CD8-positive, alpha-beta memory T cell (primary cell): ENCODE measurements at regions not wholly inside any gene's neighbourhood (a gene's known extent, or its start where the extent isn't known, plus 50 kb on each side); places are given as distances from the start of the nearest gene placed in this dataset.

Experiments used
- CTCF ChIA-PET: fragments of 350-600 bp; sonication (Branson Sonifier 250); formaldehyde crosslinking; loops from one replicate; lab custom pipeline; 2021; ENCODE audit warnings: antibody characterized with exemption; lab: Charles Lee
- POLR2A ChIA-PET: fragments of 350-600 bp; sonication (Branson Sonifier 250); formaldehyde crosslinking; loops from one replicate; lab custom pipeline; 2021; ENCODE audit warnings: antibody characterized with exemption; lab: Charles Lee
- DNase-seq, 5 donors: peaks; one replicate each; pipeline versions ENCODE4 v3.0.0 to v3.0.0-alpha.2; 2020 to 2022; ENCODE audit warnings: mixed read lengths in 1 of 5
- H3K27ac ChIP-seq: one replicate; pipeline ENCODE4 v1.7.0; 2013; ENCODE audit warnings: low read depth, mild to moderate bottlenecking, low read length, moderate library complexity
- H3K27me3 ChIP-seq: 2 replicates; pipeline ENCODE4 v1.7.0; 2013; ENCODE audit warnings: low read length, mild to moderate bottlenecking; ENCODE audit not compliant: insufficient read depth, poor library complexity, severe bottlenecking
- H3K36me3 ChIP-seq: 2 replicates; pipeline ENCODE4 v1.7.0; 2013; ENCODE audit warnings: mild to moderate bottlenecking, low read length, moderate library complexity; ENCODE audit not compliant: insufficient read depth
- H3K4me1 ChIP-seq: 2 replicates; pipeline ENCODE4 v1.7.0; 2013; ENCODE audit warnings: mild to moderate bottlenecking, low read length, moderate library complexity; ENCODE audit not compliant: insufficient read depth
- H3K4me3 ChIP-seq: 2 replicates; pipeline ENCODE4 v1.7.0; 2013; ENCODE audit warnings: mild to moderate bottlenecking, low read length
- H3K9me3 ChIP-seq: 2 replicates; pipeline ENCODE4 v1.7.0; 2013; ENCODE audit warnings: mild to moderate bottlenecking, low read length
- H3K27ac Mint-ChIP-seq, 8 donors: one replicate each; pipeline ENCODE4 v1.8.0; 2020 to 2021; ENCODE audit warnings: mixed read lengths in 8 of 8, mild to moderate bottlenecking in 6 of 8, inconsistent platforms in 3 of 8, moderate library complexity in 3 of 8
- H3K27me3 Mint-ChIP-seq, 2 donors: one replicate each; pipeline ENCODE4 v1.8.0; 2020 to 2021; ENCODE audit warnings: mixed read lengths in 2 of 2, mild to moderate bottlenecking in 1 of 2, moderate library complexity in 1 of 2
- H3K36me3 Mint-ChIP-seq, 3 donors: one replicate each; pipeline ENCODE4 v1.8.0; 2020 to 2021; ENCODE audit warnings: mixed read lengths in 3 of 3, inconsistent platforms in 1 of 3, mild to moderate bottlenecking in 1 of 3
- H3K4me1 Mint-ChIP-seq, 3 donors: one replicate each; pipeline ENCODE4 v1.8.0; 2020 to 2021; ENCODE audit warnings: mixed read lengths in 3 of 3, inconsistent platforms in 1 of 3, mild to moderate bottlenecking in 1 of 3
- H3K4me3 Mint-ChIP-seq, 7 donors: one replicate each; pipeline ENCODE4 v1.8.0; 2020 to 2021; ENCODE audit warnings: mixed read lengths in 7 of 7, mild to moderate bottlenecking in 6 of 7, moderate library complexity in 4 of 7, inconsistent platforms in 2 of 7
- H3K9me3 Mint-ChIP-seq, 5 donors: one replicate each; pipeline ENCODE4 v1.8.0; 2020 to 2022; ENCODE audit warnings: mixed read lengths in 5 of 5, mild to moderate bottlenecking in 3 of 5, moderate library complexity in 2 of 5, inconsistent platforms in 1 of 5

GRCh38 chr11:97638641-97639224, 1248.9 kb downstream of the JRKL start:
- Mint-ChIP-seq H3K4me1 (no peaks in the 10 kb centered on the region), H3K9me3 (peaks cover 5 to 28% (median 12%) of the 10 kb centered on the region in 5 donors), H3K4me3 (no peak overlapping the region), H3K36me3 (no peaks in the 10 kb centered on the region), H3K27ac (no peak overlapping the region), H3K27me3 (no peaks in the 10 kb centered on the region)
- no peaks in the 10 kb centered on the region for H3K4me1 ChIP-seq
- H3K36me3 ChIP-seq: no peaks in the 10 kb centered on the region
- no peaks in the 10 kb centered on the region for H3K27me3 ChIP-seq
- ChIA-PET CTCF (no interaction called here), POLR2A (no interaction called here)
- H3K9me3 ChIP-seq: no peaks in the 10 kb centered on the region
- no peak overlapping the region for H3K27ac ChIP-seq
- no peak overlapping the region for H3K4me3 ChIP-seq
- no peak for DNase-seq

- H3K27ac Mint-ChIP-seq: no peak overlapping the region
- no peak overlapping the region for H3K4me3 Mint-ChIP-seq
- POLR2A ChIA-PET: no interaction called here
- no peaks in the 10 kb centered on the region for H3K36me3 ChIP-seq
- H3K4me1 ChIP-seq: no peaks in the 10 kb centered on the region
- no peaks in the 10 kb centered on the region for H3K36me3 Mint-ChIP-seq
- no peaks in the 10 kb centered on the region for H3K9me3 ChIP-seq
- CTCF ChIA-PET: no interaction called here
- no peaks in the 10 kb centered on the region for H3K27me3 Mint-ChIP-seq
- no peak overlapping the region for H3K27ac ChIP-seq
- no peaks in the 10 kb centered on the region for H3K4me1 Mint-ChIP-seq
- peaks cover 2 to 21% (median 10%) of the 10 kb centered on the region in 5 donors for H3K9me3 Mint-ChIP-seq
- DNase-seq: no peak
- H3K27me3 ChIP-seq: no peaks in the 10 kb centered on the region
- no peak overlapping the region for H3K4me3 ChIP-seq
Measured at GRCh38 chr11:97641988-97642387, 1252.2 kb downstream of the JRKL start.

- Mint-ChIP-seq H3K36me3 (peaks cover 0 to 3% (median 0%) of the 10 kb centered on the region in 3 donors), H3K9me3 (peaks cover 0 to 43% (median 11%) of the 10 kb centered on the region in 5 donors), H3K27me3 (no peaks in the 10 kb centered on the region), H3K4me3 (no peak overlapping the region), H3K4me1 (no peaks in the 10 kb centered on the region), H3K27ac (no peak overlapping the region)
- H3K27me3 ChIP-seq: no peaks in the 10 kb centered on the region
- no peaks in the 10 kb centered on the region for H3K4me1 ChIP-seq
- DNase-seq: no peak
- no peak overlapping the region for H3K4me3 ChIP-seq
- ChIA-PET POLR2A (no interaction called here), CTCF (no interaction called here)
- no peaks in the 10 kb centered on the region for H3K9me3 ChIP-seq
- H3K27ac ChIP-seq: no peak overlapping the region
- no peaks in the 10 kb centered on the region for H3K36me3 ChIP-seq
Measured at GRCh38 chr11:97645736-97646135, 1255.9 kb downstream of the JRKL start.

GRCh38 chr11:97656356-97656755, 1266.5 kb downstream of the JRKL start:
- POLR2A ChIA-PET: no interaction called here
- Mint-ChIP-seq H3K27ac (no peak overlapping the region), H3K4me1 (no peaks in the 10 kb centered on the region), H3K9me3 (peaks cover 0 to 9% (median 6%) of the 10 kb centered on the region in 5 donors), H3K36me3 (no peaks in the 10 kb centered on the region), H3K27me3 (no peaks in the 10 kb centered on the region), H3K4me3 (no peak overlapping the region)
- no peak overlapping the region for H3K4me3 ChIP-seq
- DNase-seq: no peak
- H3K36me3 ChIP-seq: no peaks in the 10 kb centered on the region
- no peaks in the 10 kb centered on the region for H3K9me3 ChIP-seq
- CTCF ChIA-PET: no interaction called here
- no peaks in the 10 kb centered on the region for H3K4me1 ChIP-seq
- no peak overlapping the region for H3K27ac ChIP-seq
- no peaks in the 10 kb centered on the region for H3K27me3 ChIP-seq

- Mint-ChIP-seq H3K27ac (no peak overlapping the region), H3K4me1 (no peaks in the 10 kb centered on the region), H3K4me3 (no peak overlapping the region), H3K27me3 (no peaks in the 10 kb centered on the region), H3K36me3 (no peaks in the 10 kb centered on the region), H3K9me3 (peaks cover 0 to 9% (median 6%) of the 10 kb centered on the region in 5 donors)
- no peak for DNase-seq
- Histone ChIP-seq H3K27ac (no peak overlapping the region), H3K36me3 (no peaks in the 10 kb centered on the region), H3K9me3 (no peaks in the 10 kb centered on the region), H3K4me3 (no peak overlapping the region), H3K27me3 (no peaks in the 10 kb centered on the region), H3K4me1 (no peaks in the 10 kb centered on the region)
- POLR2A ChIA-PET: no interaction called here
- CTCF ChIA-PET: no interaction called here
Measured at GRCh38 chr11:97657852-97658251, 1268.0 kb downstream of the JRKL start.

- Mint-ChIP-seq H3K27me3 (no peaks in the 10 kb centered on the region), H3K27ac (no peak overlapping the region), H3K4me3 (no peak overlapping the region), H3K4me1 (no peaks in the 10 kb centered on the region), H3K9me3 (peaks cover under 1 to 31% (median 10%) of the 10 kb centered on the region in 5 donors), H3K36me3 (no peaks in the 10 kb centered on the region)
- POLR2A ChIA-PET: no interaction called here
- H3K27ac ChIP-seq: no peak overlapping the region
- H3K27me3 ChIP-seq: no peaks in the 10 kb centered on the region
- no peak overlapping the region for H3K4me3 ChIP-seq
- DNase-seq: peak in 1 of 5 donors; percentile 42
- CTCF ChIA-PET: no interaction called here
- no peaks in the 10 kb centered on the region for H3K9me3 ChIP-seq
- H3K4me1 ChIP-seq: no peaks in the 10 kb centered on the region
- H3K36me3 ChIP-seq: no peaks in the 10 kb centered on the region
Measured at GRCh38 chr11:97667057-97667456, 1277.2 kb downstream of the JRKL start.

- no peaks in the 10 kb centered on the region for H3K4me1 Mint-ChIP-seq
- H3K27ac ChIP-seq: no peak overlapping the region
- H3K36me3 ChIP-seq: no peaks in the 10 kb centered on the region
- POLR2A ChIA-PET: no interaction called here
- H3K27me3 Mint-ChIP-seq: no peaks in the 10 kb centered on the region
- no peaks in the 10 kb centered on the region for H3K9me3 ChIP-seq
- H3K4me1 ChIP-seq: no peaks in the 10 kb centered on the region
- CTCF ChIA-PET: no interaction called here
- H3K4me3 ChIP-seq: no peak overlapping the region
- no peaks in the 10 kb centered on the region for H3K27me3 ChIP-seq
- H3K9me3 Mint-ChIP-seq: peaks cover 0 to 35% (median 13%) of the 10 kb centered on the region in 5 donors
- DNase-seq: no peak
- no peak overlapping the region for H3K4me3 Mint-ChIP-seq
- H3K27ac Mint-ChIP-seq: no peak overlapping the region
- no peaks in the 10 kb centered on the region for H3K36me3 Mint-ChIP-seq
Measured at GRCh38 chr11:97683733-97684132, 1293.9 kb downstream of the JRKL start.

- Mint-ChIP-seq H3K4me1 (no peaks in the 10 kb centered on the region), H3K4me3 (no peak overlapping the region), H3K27ac (no peak overlapping the region), H3K27me3 (no peaks in the 10 kb centered on the region), H3K9me3 (peaks cover 2 to 32% (median 13%) of the 10 kb centered on the region in 5 donors), H3K36me3 (no peaks in the 10 kb centered on the region)
- DNase-seq: no peak
- Histone ChIP-seq H3K4me3 (no peak overlapping the region), H3K4me1 (no peaks in the 10 kb centered on the region), H3K27ac (no peak overlapping the region), H3K9me3 (no peaks in the 10 kb centered on the region), H3K27me3 (no peaks in the 10 kb centered on the region), H3K36me3 (no peaks in the 10 kb centered on the region)
- CTCF ChIA-PET: no interaction called here
- POLR2A ChIA-PET: no interaction called here
Measured at GRCh38 chr11:97684486-97685439, 1295.0 kb downstream of the JRKL start.
